ES-I3 (cell line): ENCODE measurements at regions not wholly inside any gene's neighbourhood (a gene's known extent, or its start where the extent isn't known, plus 50 kb on each side); places are given as distances from the start of the nearest gene placed in this dataset.

Source experiments
- H3K36me3 ChIP-seq: 2 replicates; pipeline ENCODE4 v1.6.1; 2013; ENCODE audit warnings: mild to moderate bottlenecking, low read length, control low read depth, moderate library complexity; ENCODE audit not compliant: insufficient read depth
- H3K4me1 ChIP-seq: 2 replicates; pipeline ENCODE4 v1.6.1; 2013; ENCODE audit warnings: mild to moderate bottlenecking, control low read depth, low read length; ENCODE audit not compliant: insufficient read depth
- H3K9ac ChIP-seq: 2 replicates; pipeline ENCODE4 v1.6.1; 2013; ENCODE audit warnings: low read depth, mild to moderate bottlenecking, low read length, moderate library complexity
- H3K9me3 ChIP-seq: 2 replicates; pipeline ENCODE4 v1.6.1; 2013; ENCODE audit warnings: mild to moderate bottlenecking, low read length, moderate library complexity; ENCODE audit not compliant: control insufficient read depth, insufficient read depth

DNA sequence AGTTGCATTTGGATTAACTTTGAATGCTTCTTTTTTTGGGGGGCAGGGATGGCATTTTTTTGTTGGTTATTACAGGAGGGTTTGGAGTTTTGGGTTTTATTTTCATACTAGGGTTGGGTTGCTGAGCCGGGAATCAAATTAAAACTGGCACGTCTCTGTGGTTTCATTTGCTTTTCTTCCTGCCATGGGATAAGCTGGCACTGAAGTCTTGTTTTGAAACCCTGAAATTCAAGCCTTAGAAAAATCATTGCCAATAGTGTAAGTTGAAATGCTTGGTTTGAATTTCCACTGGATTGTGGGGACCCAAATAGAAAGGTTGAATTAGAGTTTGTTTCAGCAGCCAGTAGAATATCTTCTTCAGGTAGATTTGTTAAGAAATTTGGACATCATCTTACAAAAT is 193.1 kb upstream of the DCBLD2 start:
- Histone ChIP-seq H3K4me1 (no peaks in the 10 kb centered on the region), H3K36me3 (no peaks in the 10 kb centered on the region), H3K9ac (no peak overlapping the region), H3K9me3 (no peaks in the 10 kb centered on the region)

DNA sequence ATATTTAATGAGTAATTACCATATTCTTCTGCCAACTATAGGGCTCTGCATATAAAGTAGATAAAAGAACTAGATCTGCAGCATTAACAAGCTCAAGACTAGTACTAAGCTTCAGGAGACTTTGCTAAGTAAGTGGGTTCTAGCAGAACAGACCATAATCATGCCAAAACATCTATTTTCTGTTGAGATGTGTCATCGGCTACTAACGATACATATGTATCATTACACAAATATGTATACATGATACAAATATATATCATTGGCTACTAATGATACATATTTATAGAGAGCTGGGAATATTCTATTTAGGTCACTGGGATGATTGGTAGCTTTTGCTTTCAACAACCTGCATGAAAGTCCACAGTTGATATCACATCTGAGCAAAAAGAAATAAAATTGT is 185.8 kb upstream of the DCBLD2 start:
- no peaks in the 10 kb centered on the region for H3K4me1 ChIP-seq
- no peaks in the 10 kb centered on the region for H3K9me3 ChIP-seq
- no peaks in the 10 kb centered on the region for H3K36me3 ChIP-seq
- H3K9ac ChIP-seq, result no peak overlapping the region

DNA sequence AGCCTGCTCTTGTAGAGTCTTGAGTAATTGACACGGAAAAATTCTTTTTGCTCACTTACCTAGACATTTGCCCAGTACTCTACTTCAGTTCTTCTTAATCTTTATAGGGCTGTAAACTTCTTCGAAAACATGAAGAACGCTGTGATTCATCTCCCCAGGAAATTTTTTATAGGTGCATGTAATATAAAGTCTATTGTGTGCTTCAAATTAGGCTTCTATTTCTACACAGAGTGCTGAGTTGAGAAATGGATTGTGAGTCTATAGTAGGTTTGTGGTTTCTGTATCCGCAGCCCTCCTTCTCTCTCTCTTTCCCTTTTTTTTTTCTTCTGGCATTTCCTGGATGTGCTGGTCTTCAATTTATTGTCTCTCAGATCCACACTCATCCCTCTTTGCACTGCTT is 183.3 kb upstream of the DCBLD2 start:
- no peaks in the 10 kb centered on the region for H3K4me1 ChIP-seq
- no peaks in the 10 kb centered on the region for H3K36me3 ChIP-seq
- H3K9me3 ChIP-seq, result no peaks in the 10 kb centered on the region
- H3K9ac ChIP-seq, result no peak overlapping the region

DNA sequence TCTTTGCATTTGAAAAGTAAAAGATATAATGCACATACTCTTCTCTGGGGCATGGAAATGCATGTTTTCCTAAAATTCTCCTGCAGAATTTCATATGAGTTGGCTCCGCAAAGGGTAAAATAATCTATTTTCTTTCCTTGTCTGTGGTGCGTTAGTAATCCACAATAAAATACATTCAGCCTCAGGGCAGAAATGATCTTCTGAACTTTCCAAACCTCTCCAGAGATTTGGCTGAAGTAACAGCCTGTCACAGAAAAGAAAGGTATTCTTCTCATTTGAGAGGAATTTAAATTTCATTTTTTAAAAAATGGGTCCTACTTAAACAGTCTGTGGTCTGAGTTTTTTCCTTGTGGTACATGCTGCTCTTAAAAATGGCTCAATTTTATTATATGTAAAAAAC is 182.7 kb upstream of the DCBLD2 start:
- Histone ChIP-seq H3K9me3 (no peaks in the 10 kb centered on the region), H3K9ac (no peak overlapping the region), H3K36me3 (no peaks in the 10 kb centered on the region), H3K4me1 (no peaks in the 10 kb centered on the region)

DNA sequence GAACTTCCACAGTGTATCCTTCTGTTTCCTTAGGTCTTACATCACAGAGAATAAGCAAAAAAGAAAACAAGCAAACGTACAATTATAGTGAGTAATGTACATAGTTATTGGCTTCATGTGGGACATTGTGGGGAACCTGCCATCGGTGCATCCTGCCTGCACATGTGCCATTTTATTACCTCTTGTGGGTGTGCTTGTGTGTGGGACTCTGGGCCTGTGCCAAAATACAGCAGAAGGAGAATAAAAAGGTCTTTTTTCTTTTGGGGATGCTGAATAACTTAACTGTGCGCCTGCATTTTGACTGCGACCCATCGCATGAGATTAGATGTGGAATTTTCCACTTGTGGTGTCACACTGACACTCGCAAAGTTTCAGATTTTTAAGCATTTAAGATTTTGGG is 169.6 kb upstream of the DCBLD2 start:
- H3K9me3 ChIP-seq, result no peaks in the 10 kb centered on the region
- no peaks in the 10 kb centered on the region for H3K4me1 ChIP-seq
- H3K9ac ChIP-seq, result no peak overlapping the region
- H3K36me3 ChIP-seq, result no peaks in the 10 kb centered on the region

DNA sequence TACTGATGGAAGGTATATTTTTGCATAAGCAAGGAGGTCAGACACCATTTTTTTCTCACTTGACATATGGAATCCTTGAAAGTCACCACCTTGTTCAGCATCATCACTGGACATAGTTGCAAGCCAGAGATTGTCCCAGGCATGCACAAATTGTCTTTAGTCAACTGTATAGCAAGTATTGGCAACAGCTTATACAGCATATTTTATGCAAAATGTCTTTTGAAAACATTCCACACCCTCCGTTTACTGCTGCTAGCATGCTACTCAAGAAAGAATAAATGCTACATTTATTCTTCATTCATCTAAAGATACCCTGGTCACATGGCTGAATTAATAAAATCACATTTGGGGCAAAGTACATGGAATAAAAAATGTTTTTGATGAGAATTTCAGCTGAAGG is 168.5 kb upstream of the DCBLD2 start:
- H3K4me1 ChIP-seq, result no peaks in the 10 kb centered on the region
- no peak overlapping the region for H3K9ac ChIP-seq
- no peaks in the 10 kb centered on the region for H3K36me3 ChIP-seq
- H3K9me3 ChIP-seq, result no peaks in the 10 kb centered on the region

DNA sequence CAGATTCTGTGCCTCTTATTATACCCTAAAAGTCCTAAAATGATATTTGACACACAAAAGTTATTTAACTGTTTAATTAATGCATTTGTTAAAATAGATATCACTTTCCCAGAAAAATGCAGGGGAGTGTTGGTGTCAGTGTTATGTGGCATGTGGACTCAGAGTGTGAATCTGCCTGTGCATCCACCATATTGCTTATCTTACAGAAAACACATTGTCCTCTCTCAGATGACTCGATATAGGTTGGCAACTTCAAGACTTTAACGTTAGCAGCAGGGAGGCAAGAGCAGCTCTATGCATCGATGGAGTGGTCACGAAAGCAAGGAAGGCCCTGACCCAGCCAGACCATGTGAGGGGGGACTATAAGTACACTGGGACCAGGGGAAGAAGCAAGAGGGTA is 165.4 kb upstream of the DCBLD2 start:
- no peaks in the 10 kb centered on the region for H3K9me3 ChIP-seq
- H3K4me1 ChIP-seq, result no peaks in the 10 kb centered on the region
- H3K9ac ChIP-seq, result no peak overlapping the region
- no peaks in the 10 kb centered on the region for H3K36me3 ChIP-seq

DNA sequence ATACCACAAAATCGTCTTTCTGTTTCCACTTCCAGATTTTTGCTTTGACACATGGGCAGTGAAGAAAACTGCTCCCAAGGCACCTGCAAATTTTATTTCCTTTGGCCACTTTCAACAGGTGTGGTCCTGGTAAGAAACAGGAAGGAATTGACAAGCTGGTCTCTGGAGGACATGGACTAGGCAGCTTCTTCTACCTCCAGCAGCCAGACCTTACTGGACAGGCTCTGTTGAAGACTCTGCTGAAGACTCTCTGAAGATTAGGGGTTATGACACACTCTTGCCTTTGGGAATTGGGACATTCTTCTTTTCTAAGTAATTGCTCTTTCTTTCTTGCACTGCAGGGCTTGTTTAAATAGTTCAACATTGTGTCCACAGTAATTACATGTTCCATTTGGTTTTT is 147.7 kb upstream of the DCBLD2 start:
- Histone ChIP-seq H3K36me3 (no peaks in the 10 kb centered on the region), H3K9me3 (no peaks in the 10 kb centered on the region), H3K4me1 (no peaks in the 10 kb centered on the region), H3K9ac (no peak overlapping the region)

DNA sequence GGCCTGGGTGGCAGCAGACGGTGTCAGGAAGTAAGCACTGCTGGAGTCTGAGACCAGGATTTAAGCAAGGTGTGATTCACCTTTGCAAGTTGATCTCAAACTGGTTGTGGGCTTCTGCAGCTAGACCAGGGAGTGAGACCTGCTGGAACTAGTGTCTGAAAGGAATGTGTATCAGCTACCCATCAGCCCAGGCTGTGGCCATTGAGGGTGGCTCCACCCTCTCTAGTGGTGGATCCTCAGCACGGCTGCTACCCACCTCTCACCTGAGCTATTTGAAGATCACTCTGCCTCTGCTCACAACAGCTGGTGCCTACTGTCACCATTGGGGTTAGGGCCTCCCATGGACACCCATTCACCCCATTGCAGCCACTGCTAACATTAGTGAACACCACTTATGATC is 140.3 kb upstream of the DCBLD2 start:
- H3K4me1 ChIP-seq, result no peaks in the 10 kb centered on the region

DNA sequence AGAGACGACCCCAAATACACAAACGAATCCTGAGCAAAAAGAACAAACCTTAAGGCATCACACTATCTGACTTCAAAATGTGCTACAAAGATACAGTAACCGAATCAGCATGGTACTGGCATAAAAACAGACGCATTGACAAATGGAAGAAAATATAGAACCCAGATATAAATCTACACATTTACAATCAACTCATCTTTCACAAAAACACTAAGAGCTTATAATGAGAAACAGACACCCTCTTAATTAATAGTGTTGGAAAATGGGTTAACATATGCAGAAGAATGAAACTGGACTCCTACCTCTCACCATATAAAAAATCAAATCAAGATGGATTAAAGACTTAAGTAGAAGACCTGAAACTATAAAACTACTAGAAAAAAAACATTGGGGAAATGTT is 130.3 kb upstream of the DCBLD2 start:
- no peaks in the 10 kb centered on the region for H3K36me3 ChIP-seq

More for the DNA sequence above, 140.3 kb upstream of the DCBLD2 start:
- no peaks in the 10 kb centered on the region for H3K9me3 ChIP-seq
- H3K36me3 ChIP-seq, result no peaks in the 10 kb centered on the region
- H3K9ac ChIP-seq, result no peak overlapping the region

DNA sequence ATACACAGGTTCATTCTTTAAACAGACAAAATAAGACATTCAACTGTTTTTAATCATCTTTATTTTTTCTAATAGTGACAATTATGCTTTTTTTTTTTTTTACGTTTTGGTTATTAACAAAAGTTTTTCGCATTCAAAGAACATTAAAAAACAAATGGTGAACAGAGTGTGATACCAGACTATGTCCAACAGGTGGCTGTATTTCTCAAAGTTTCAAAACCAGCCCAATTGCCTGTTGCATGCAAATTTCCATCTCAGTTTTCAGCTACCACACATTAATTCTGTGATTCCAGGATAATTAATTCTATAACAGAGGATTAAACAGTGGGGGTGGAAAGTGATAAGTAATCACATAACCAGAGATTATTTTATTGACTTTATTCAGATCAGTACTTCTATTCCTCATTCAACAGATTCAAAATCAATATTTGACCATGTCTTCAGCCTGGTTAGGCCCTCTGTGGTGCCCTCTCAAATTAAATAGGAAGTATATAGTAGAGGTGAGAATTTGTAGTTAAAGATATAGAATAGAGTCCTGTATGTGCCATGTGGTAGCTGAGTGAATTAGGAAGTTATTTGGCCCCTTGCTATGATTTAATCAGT is 122.2 kb upstream of the DCBLD2 start:
- Histone ChIP-seq H3K36me3 (no peaks in the 10 kb centered on the region), H3K9me3 (no peaks in the 10 kb centered on the region), H3K4me1 (no peaks in the 10 kb centered on the region), H3K9ac (no peak overlapping the region)

More for the DNA sequence above, 130.3 kb upstream of the DCBLD2 start:
- H3K9ac ChIP-seq, result no peak overlapping the region
- H3K9me3 ChIP-seq, result no peaks in the 10 kb centered on the region
- no peaks in the 10 kb centered on the region for H3K4me1 ChIP-seq

DNA sequence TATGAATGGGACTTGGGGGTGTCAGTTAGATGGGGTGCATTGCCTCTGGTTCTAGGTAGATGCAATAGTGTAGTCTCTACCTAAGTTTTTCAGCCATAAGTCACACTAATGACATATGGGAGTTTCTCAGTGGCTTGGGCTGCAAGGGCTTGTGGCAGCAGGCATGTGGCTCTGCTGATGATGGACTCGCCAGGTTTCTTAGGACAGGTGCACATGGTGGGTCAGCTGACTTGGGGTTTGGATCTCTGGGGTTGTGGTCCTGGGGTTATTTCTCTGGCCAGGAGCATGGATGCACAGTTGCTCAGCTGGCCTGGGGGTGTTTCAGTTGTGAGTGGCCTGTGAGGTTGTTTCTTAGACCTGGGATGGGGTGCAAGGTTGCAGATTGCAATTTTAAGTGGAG is 120.0 kb upstream of the DCBLD2 start:
- Histone ChIP-seq H3K4me1 (no peaks in the 10 kb centered on the region), H3K9me3 (no peaks in the 10 kb centered on the region), H3K9ac (no peak overlapping the region), H3K36me3 (no peaks in the 10 kb centered on the region)

DNA sequence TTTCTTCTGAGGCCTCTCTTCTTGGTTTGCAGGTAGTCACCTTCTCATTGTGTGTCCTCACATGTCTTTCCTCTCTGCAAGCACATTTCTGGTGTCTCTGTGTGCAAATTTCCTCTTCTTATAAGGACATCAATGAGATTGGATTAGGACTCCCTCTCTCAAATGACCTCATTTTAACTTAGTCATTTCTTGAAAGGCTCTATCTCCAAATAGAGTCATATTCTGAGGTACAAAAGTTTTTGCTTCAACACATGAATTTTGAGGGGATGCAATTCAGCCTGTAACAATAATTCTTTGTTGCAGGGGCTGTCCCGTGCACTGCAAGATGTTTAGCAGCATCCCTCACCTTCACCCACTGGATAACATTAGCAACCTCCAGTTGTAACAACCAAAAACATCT is 115.0 kb upstream of the DCBLD2 start:
- no peaks in the 10 kb centered on the region; the same call in 1 of the 2 replicates for H3K9me3 ChIP-seq
- H3K4me1 ChIP-seq, result no peaks in the 10 kb centered on the region

DNA sequence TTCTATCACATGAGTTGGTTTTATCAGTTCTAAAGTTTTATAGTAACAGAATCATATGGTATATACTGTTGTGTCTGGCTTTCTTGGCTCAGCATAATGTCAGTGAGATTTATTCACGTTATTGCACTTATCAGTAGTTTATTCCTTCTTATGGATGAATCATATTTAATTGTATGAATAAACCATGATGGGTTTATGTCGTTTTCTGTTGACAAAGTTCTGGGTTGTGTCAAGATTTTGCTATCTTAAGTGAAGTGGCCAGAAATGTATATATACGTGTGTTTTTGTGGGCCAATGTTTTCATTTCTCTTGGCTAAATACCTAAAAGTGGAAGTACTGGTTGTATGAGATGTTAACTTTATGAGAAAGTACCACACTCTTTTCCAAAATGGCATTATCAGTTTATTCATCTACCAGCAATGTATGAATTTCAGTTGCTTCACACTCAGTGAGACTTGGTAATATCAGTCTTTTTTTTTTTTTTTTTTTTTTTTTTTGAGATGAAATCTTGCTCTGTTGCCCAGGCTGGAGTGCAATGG is 112.4 kb upstream of the DCBLD2 start:
- Histone ChIP-seq H3K36me3 (no peaks in the 10 kb centered on the region), H3K9ac (no peak overlapping the region), H3K4me1 (no peaks in the 10 kb centered on the region), H3K9me3 (no peaks in the 10 kb centered on the region; the same call in 1 of the 2 replicates)

More for the DNA sequence above, 115.0 kb upstream of the DCBLD2 start:
- Histone ChIP-seq H3K36me3 (no peaks in the 10 kb centered on the region), H3K9ac (no peak overlapping the region)

DNA sequence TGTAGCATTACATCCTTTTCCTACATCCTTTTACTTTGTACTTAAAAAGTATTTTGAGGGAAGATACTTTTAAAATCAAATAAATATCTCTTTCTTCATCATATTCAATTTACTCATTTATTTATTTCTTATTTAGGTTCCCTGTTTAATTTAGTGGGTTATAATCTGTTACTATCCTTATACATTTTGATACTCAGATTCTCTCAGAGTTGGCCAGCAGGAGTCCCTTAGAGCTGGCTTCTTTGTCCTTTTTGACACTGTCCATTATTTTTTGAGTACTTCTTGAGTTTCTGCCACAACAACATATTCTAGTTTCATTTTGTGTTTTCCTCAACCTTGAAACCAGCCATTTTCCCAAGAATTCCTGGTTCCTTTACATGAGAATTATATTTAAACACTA is 111.6 kb upstream of the DCBLD2 start:
- Histone ChIP-seq H3K4me1 (no peaks in the 10 kb centered on the region), H3K36me3 (no peaks in the 10 kb centered on the region), H3K9me3 (no peaks in the 10 kb centered on the region; the same call in 1 of the 2 replicates), H3K9ac (no peak overlapping the region)
